ENCODE measurements at regions not wholly inside any gene's neighbourhood (a gene's known extent, or its start where the extent isn't known, plus 50 kb on each side); places are given as distances from the start of the nearest gene placed in this dataset.

GRCh38 chr2:82268446-82268845 is 1963.9 kb upstream of the LRRTM1 start:
- Histone ChIP-seq H4K20me1 (ENCODE audit: insufficient read depth, low read length) (no peaks in the 10 kb centered on the region), H2AFZ (ENCODE audit: low read length) (no peak overlapping the region), H3K27ac (ENCODE audit: low read depth, low read length, poor library complexity, severe bottlenecking) (no peak overlapping the region), H3K79me2 (ENCODE audit: insufficient read depth, low read length) (no peaks in the 10 kb centered on the region), H3K9me3 (ENCODE audit: low read length) (no peaks in the 10 kb centered on the region), H3K4me1 (ENCODE audit: insufficient read depth, low read length, severe bottlenecking) (no peaks in the 10 kb centered on the region), H3K36me3 (ENCODE audit: insufficient read depth, low read length) (no peaks in the 10 kb centered on the region), H3K9me2 (ENCODE audit: low read depth, low read length) (no peaks in the 10 kb centered on the region), H3K4me2 (ENCODE audit: low read length) (no peak overlapping the region), H3K4me3 (ENCODE audit: low read depth, low read length, poor library complexity, severe bottlenecking) (no peak overlapping the region), H3K9ac (ENCODE audit: low read length) (no peak overlapping the region), H3K27me3 (ENCODE audit: insufficient read depth, low read length) (no peaks in the 10 kb centered on the region), H3F3A (ENCODE audit: insufficient read depth, low read length) (no peaks in the 10 kb centered on the region)
- no peak for TF ChIP-seq EZH2 (IDR thresholded peaks at IDR 0.05; ENCODE audit: borderline replicate concordance, low read length)
- no peak for TF ChIP-seq CTCF (IDR thresholded peaks at IDR 0.05; ENCODE audit: low read length)

GRCh38 chr2:82260521-82260920 is 1956.0 kb upstream of the LRRTM1 start:
- Histone ChIP-seq H3F3A (ENCODE audit: insufficient read depth, low read length) (no peaks in the 10 kb centered on the region), H3K27ac (ENCODE audit: low read depth, low read length, poor library complexity, severe bottlenecking) (no peak overlapping the region), H2AFZ (ENCODE audit: low read length) (no peak overlapping the region), H4K20me1 (ENCODE audit: insufficient read depth, low read length) (no peaks in the 10 kb centered on the region), H3K4me2 (ENCODE audit: low read length) (no peak overlapping the region), H3K27me3 (ENCODE audit: insufficient read depth, low read length) (no peaks in the 10 kb centered on the region), H3K9me2 (ENCODE audit: low read depth, low read length) (no peaks in the 10 kb centered on the region), H3K9ac (ENCODE audit: low read length) (no peak overlapping the region), H3K79me2 (ENCODE audit: insufficient read depth, low read length) (no peaks in the 10 kb centered on the region), H3K36me3 (ENCODE audit: insufficient read depth, low read length) (no peaks in the 10 kb centered on the region), H3K4me1 (ENCODE audit: insufficient read depth, low read length, severe bottlenecking) (no peaks in the 10 kb centered on the region), H3K4me3 (ENCODE audit: low read depth, low read length, poor library complexity, severe bottlenecking) (no peak overlapping the region), H3K9me3 (ENCODE audit: low read length) (no peaks in the 10 kb centered on the region)
- TF ChIP-seq CTCF (IDR thresholded peaks at IDR 0.05; ENCODE audit: low read length) (no peak), EZH2 (IDR thresholded peaks at IDR 0.05; ENCODE audit: borderline replicate concordance, low read length) (no peak)

- Histone ChIP-seq H3K9me2 (ENCODE audit: low read depth, low read length) (no peaks in the 10 kb centered on the region), H3K4me1 (ENCODE audit: insufficient read depth, low read length, severe bottlenecking) (no peaks in the 10 kb centered on the region), H3K27me3 (ENCODE audit: insufficient read depth, low read length) (no peaks in the 10 kb centered on the region), H2AFZ (ENCODE audit: low read length) (no peak overlapping the region), H3K27ac (ENCODE audit: low read depth, low read length, poor library complexity, severe bottlenecking) (no peak overlapping the region), H3K9me3 (ENCODE audit: low read length) (no peaks in the 10 kb centered on the region), H4K20me1 (ENCODE audit: insufficient read depth, low read length) (no peaks in the 10 kb centered on the region), H3F3A (ENCODE audit: insufficient read depth, low read length) (no peaks in the 10 kb centered on the region), H3K9ac (ENCODE audit: low read length) (no peak overlapping the region), H3K4me2 (ENCODE audit: low read length) (no peak overlapping the region), H3K79me2 (ENCODE audit: insufficient read depth, low read length) (no peaks in the 10 kb centered on the region), H3K4me3 (ENCODE audit: low read depth, low read length, poor library complexity, severe bottlenecking) (no peak overlapping the region), H3K36me3 (ENCODE audit: insufficient read depth, low read length) (no peaks in the 10 kb centered on the region)
- TF ChIP-seq EZH2 (IDR thresholded peaks at IDR 0.05; ENCODE audit: borderline replicate concordance, low read length) (no peak), CTCF (IDR thresholded peaks at IDR 0.05; ENCODE audit: low read length) (no peak)
Observed at GRCh38 chr2:82259551-82259950, 1955.0 kb upstream of the LRRTM1 start.
